ENCODE measurements at regions not wholly inside any gene's neighbourhood (a gene's known extent, or its start where the extent isn't known, plus 50 kb on each side); places are given as distances from the start of the nearest gene placed in this dataset.

GRCh38 chr3:194816748-194817591 lies 131.3 kb downstream of the FAM43A start:
- no peak for TF ChIP-seq CTCF (IDR thresholded peaks at IDR 0.05; ENCODE audit: extremely low read depth, missing control alignments)

GRCh38 chr3:194817592-194817930 lies 131.9 kb downstream of the FAM43A start:
- TF ChIP-seq CTCF (IDR thresholded peaks at IDR 0.05; ENCODE audit: extremely low read depth, missing control alignments), result no peak
- DNase-seq (ENCODE audit: low spot score), result no peak

More at GRCh38 chr3:194816748-194817591, 131.3 kb downstream of the FAM43A start:
- DNase-seq (ENCODE audit: low spot score), result no peak

- TF ChIP-seq CTCF (IDR thresholded peaks at IDR 0.05; ENCODE audit: extremely low read depth, missing control alignments), result no peak
- no peak for DNase-seq (ENCODE audit: low spot score)
Observed at GRCh38 chr3:194817936-194818335, 132.3 kb downstream of the FAM43A start.

GRCh38 chr3:194824100-194824499 lies 138.4 kb downstream of the FAM43A start:
- TF ChIP-seq CTCF (IDR thresholded peaks at IDR 0.05; ENCODE audit: extremely low read depth, missing control alignments), result no peak
- DNase-seq (ENCODE audit: low spot score), result no peak

- TF ChIP-seq CTCF (IDR thresholded peaks at IDR 0.05; ENCODE audit: extremely low read depth, missing control alignments), result no peak
- DNase-seq (ENCODE audit: low spot score), result no peak
Observed at GRCh38 chr3:194824701-194825111, 139.0 kb downstream of the FAM43A start.

GRCh38 chr3:194826594-194826993 lies 140.9 kb downstream of the FAM43A start:
- no peak for TF ChIP-seq CTCF (IDR thresholded peaks at IDR 0.05; ENCODE audit: extremely low read depth, missing control alignments)
- no peak for DNase-seq (ENCODE audit: low spot score)

- no peak for DNase-seq (ENCODE audit: low spot score)
- TF ChIP-seq CTCF (IDR thresholded peaks at IDR 0.05; ENCODE audit: extremely low read depth, missing control alignments), result no peak
Observed at GRCh38 chr3:194827486-194827885, 141.8 kb downstream of the FAM43A start.

All from GM20000 (cell line).